ENCODE measurements at regions not wholly inside any gene's neighbourhood (a gene's known extent, or its start where the extent isn't known, plus 50 kb on each side); places are given as distances from the start of the nearest gene placed in this dataset.
"Not testable (repeated sequence)": the region's sequence is repeated elsewhere in the genome, so short reads cannot be mapped to it uniquely, and the experiment has no call there.

DNA sequence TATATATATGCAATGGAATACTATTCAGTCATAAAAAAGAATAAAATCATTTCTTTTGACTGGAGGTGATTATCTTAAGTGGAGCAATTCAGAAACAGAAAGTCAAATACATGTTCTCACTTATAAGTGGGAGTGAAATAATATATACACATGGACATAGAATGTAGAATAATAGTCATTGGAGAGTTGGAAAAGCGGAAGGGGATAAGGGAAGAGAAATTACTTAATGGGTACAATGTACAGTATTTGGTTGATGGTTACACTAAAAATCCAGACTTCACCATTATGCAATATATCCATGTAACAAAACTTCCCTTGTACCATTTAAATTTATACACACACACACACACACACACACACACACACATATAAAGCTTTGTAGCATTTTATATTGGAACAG is 84.3 kb downstream of the RAP2B start:
- TF ChIP-seq CTCF (IDR thresholded peaks at IDR 0.05; ENCODE audit: low read depth, low read length) (no peak), EZH2phosphoT487 (IDR thresholded peaks at IDR 0.05; ENCODE audit: low read depth) (no peak)
- no peaks in the 10 kb centered on the region for H3K9me3 ChIP-seq (ENCODE audit: insufficient read depth, low read length)
- no peak overlapping the region for H3K4me2 ChIP-seq (ENCODE audit: low read length)
- no peaks in the 10 kb centered on the region for H3K36me3 ChIP-seq (replicated peaks; ENCODE audit: low read depth, low read length)
- no peak overlapping the region for H3K4me3 ChIP-seq (ENCODE audit: low read length)
- H3K27me3 ChIP-seq (ENCODE audit: low read depth, low read length), result no peaks in the 10 kb centered on the region
- peaks cover 12% of the 10 kb centered on the region for H3K4me1 ChIP-seq (ENCODE audit: low read length)
- no peaks in the 10 kb centered on the region for H3K79me2 ChIP-seq (ENCODE audit: low read length)
- H2AFZ ChIP-seq (ENCODE audit: low read depth, low read length), result no peak overlapping the region
- H3K27ac ChIP-seq (ENCODE audit: low read length), result no peak overlapping the region
- H3K9ac ChIP-seq (ENCODE audit: low read length), result no peak overlapping the region
- H4K20me1 ChIP-seq (ENCODE audit: insufficient read depth, low read length), result no peaks in the 10 kb centered on the region

- no peaks in the 10 kb centered on the region for H3K27me3 ChIP-seq (ENCODE audit: low read depth, low read length)
- H3K4me2 ChIP-seq (ENCODE audit: low read length), result no peak overlapping the region
- no peak overlapping the region for H3K9ac ChIP-seq (ENCODE audit: low read length)
- no peaks in the 10 kb centered on the region for H3K79me2 ChIP-seq (ENCODE audit: low read length)
- H3K36me3 ChIP-seq (replicated peaks; ENCODE audit: low read depth, low read length), result no peaks in the 10 kb centered on the region
- H3K4me3 ChIP-seq (ENCODE audit: low read length), result no peak overlapping the region
- peaks cover 12% of the 10 kb centered on the region for H3K4me1 ChIP-seq (ENCODE audit: low read length)
- TF ChIP-seq EZH2phosphoT487 (IDR thresholded peaks at IDR 0.05; ENCODE audit: low read depth), result no peak
- no peak for TF ChIP-seq CTCF (IDR thresholded peaks at IDR 0.05; ENCODE audit: low read depth, low read length)
- H3K9me3 ChIP-seq (ENCODE audit: insufficient read depth, low read length), result no peaks in the 10 kb centered on the region
- H3K27ac ChIP-seq (ENCODE audit: low read length), result no peak overlapping the region
- H4K20me1 ChIP-seq (ENCODE audit: insufficient read depth, low read length), result no peaks in the 10 kb centered on the region
- no peak overlapping the region for H2AFZ ChIP-seq (ENCODE audit: low read depth, low read length)
These were observed 84.8 kb downstream of the RAP2B start for GRCh38 chr3:153246806-153247205.

DNA sequence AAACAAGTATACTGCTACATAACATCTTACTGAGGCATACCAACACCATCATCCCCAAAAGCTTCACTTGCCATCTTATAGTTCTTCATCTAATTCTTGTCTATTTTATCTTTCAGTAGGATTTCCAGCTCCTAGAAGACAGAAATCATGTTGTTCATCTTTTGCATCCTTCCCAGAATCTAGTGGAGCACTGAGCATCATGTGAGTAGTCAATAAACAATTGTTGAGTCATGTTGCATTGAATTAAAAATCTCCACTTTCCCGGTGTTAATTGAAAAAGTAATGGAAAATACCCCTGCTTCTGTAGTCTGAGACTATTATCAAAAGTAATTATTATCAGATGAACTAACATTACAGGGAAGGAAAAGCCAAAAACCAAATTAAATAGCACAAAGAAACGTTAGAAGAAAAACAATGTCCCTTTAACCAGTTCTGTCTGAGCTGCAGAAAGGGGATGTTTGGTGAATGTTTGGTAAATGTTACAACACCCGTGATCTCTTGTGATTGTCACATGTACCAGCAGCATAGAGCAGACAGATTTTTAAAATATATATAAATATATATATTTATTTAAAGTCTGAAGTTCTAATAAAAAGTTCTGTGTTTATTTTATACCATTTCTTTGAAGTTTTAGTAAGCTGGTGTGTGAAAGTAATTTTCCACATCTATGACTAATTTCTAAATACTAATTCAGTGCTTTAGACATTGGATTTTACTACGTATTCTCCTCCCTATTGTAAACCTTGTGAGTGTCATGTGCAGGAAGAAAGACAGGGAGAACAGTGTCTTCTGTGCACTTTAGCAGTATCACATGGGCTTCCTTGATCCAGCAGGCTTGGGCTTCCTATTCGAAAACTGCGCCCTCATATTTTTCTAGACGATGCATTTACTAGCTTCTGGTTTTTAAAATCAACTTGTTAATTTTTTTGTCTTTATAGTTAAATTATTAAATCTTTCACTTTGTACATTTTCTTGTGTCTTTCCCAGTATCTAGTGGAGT is 85.6 kb downstream of the RAP2B start:
- Histone ChIP-seq H3K27me3 (ENCODE audit: low read depth, low read length) (no peaks in the 10 kb centered on the region), H3K4me3 (ENCODE audit: low read length) (no peak overlapping the region), H3K4me1 (ENCODE audit: low read length) (peaks cover 12% of the 10 kb centered on the region), H3K27ac (ENCODE audit: low read length) (no peak overlapping the region), H3K79me2 (ENCODE audit: low read length) (no peaks in the 10 kb centered on the region), H4K20me1 (ENCODE audit: insufficient read depth, low read length) (no peaks in the 10 kb centered on the region), H2AFZ (ENCODE audit: low read depth, low read length) (no peak overlapping the region), H3K4me2 (ENCODE audit: low read length) (no peak overlapping the region), H3K9me3 (ENCODE audit: insufficient read depth, low read length) (no peaks in the 10 kb centered on the region), H3K36me3 (replicated peaks; ENCODE audit: low read depth, low read length) (no peaks in the 10 kb centered on the region), H3K9ac (ENCODE audit: low read length) (no peak overlapping the region)
- no peak for TF ChIP-seq CTCF (IDR thresholded peaks at IDR 0.05; ENCODE audit: low read depth, low read length)
- no peak for TF ChIP-seq EZH2phosphoT487 (IDR thresholded peaks at IDR 0.05; ENCODE audit: low read depth)

GRCh38 chr3:153248835-153249234 is 86.8 kb downstream of the RAP2B start:
- H3K9ac ChIP-seq (ENCODE audit: low read length); H3K36me3 ChIP-seq (replicated peaks; ENCODE audit: low read depth, low read length); H3K79me2 ChIP-seq (ENCODE audit: low read length); H2AFZ ChIP-seq (ENCODE audit: low read depth, low read length); H4K20me1 ChIP-seq (ENCODE audit: insufficient read depth, low read length); H3K9me3 ChIP-seq (ENCODE audit: insufficient read depth, low read length); H3K27ac ChIP-seq (ENCODE audit: low read length); H3K27me3 ChIP-seq (ENCODE audit: low read depth, low read length); H3K4me3 ChIP-seq (ENCODE audit: low read length); H3K4me2 ChIP-seq (ENCODE audit: low read length): not testable (repeated sequence)
- H3K4me1 ChIP-seq (ENCODE audit: low read length), result peaks cover 12% of the 10 kb centered on the region
